ENCODE measurements at regions not wholly inside any gene's neighbourhood (a gene's known extent, or its start where the extent isn't known, plus 50 kb on each side); places are given as distances from the start of the nearest gene placed in this dataset.

GRCh38 chr10:83037653-83038052 lies 1101.7 kb upstream of the GHITM start:
- DNase-seq (ENCODE audit: low read depth): no peak

GRCh38 chr10:83038631-83039030 lies 1100.7 kb upstream of the GHITM start:
- no peak for DNase-seq (ENCODE audit: low read depth)

- no peak for DNase-seq (ENCODE audit: low read depth)
Observed at GRCh38 chr10:83045731-83046130, 1093.6 kb upstream of the GHITM start.

- DNase-seq (ENCODE audit: low read depth): no peak
Observed at GRCh38 chr10:83050815-83051214, 1088.5 kb upstream of the GHITM start.

- DNase-seq (ENCODE audit: low read depth): no peak
Observed at GRCh38 chr10:83062871-83063270, 1076.4 kb upstream of the GHITM start.

- DNase-seq (ENCODE audit: low read depth): no peak
Observed at GRCh38 chr10:83073472-83073871, 1065.8 kb upstream of the GHITM start.

GRCh38 chr10:83075016-83075814 lies 1064.1 kb upstream of the GHITM start:
- DNase-seq (ENCODE audit: low read depth): no peak

GRCh38 chr10:83075815-83076355 lies 1063.4 kb upstream of the GHITM start:
- DNase-seq (ENCODE audit: low read depth): no peak

GRCh38 chr10:83076443-83076842 lies 1062.9 kb upstream of the GHITM start:
- no peak for DNase-seq (ENCODE audit: low read depth)

- DNase-seq (ENCODE audit: low read depth): no peak
Observed at GRCh38 chr10:83078160-83078559, 1061.1 kb upstream of the GHITM start.

GRCh38 chr10:83078645-83079044 lies 1060.7 kb upstream of the GHITM start:
- DNase-seq (ENCODE audit: low read depth): no peak

- DNase-seq (ENCODE audit: low read depth): no peak
Observed at GRCh38 chr10:83083831-83084230, 1055.5 kb upstream of the GHITM start.

- no peak for DNase-seq (ENCODE audit: low read depth)
Observed at GRCh38 chr10:83089335-83089734, 1050.0 kb upstream of the GHITM start.

GRCh38 chr10:83104616-83105015 lies 1034.7 kb upstream of the GHITM start:
- no peak for DNase-seq (ENCODE audit: low read depth)

- no peak for DNase-seq (ENCODE audit: low read depth)
Observed at GRCh38 chr10:83108565-83109333, 1030.6 kb upstream of the GHITM start.

- DNase-seq (ENCODE audit: low read depth): no peak
Observed at GRCh38 chr10:83119346-83119745, 1020.0 kb upstream of the GHITM start.

- DNase-seq (ENCODE audit: low read depth): no peak
Observed at GRCh38 chr10:83122336-83122735, 1017.0 kb upstream of the GHITM start.

GRCh38 chr10:83127942-83128575 lies 1011.2 kb upstream of the GHITM start:
- DNase-seq (ENCODE audit: low read depth): no peak

GRCh38 chr10:83140811-83141210 lies 998.5 kb upstream of the GHITM start:
- DNase-seq (ENCODE audit: low read depth): no peak

- no peak for DNase-seq (ENCODE audit: low read depth)
Observed at GRCh38 chr10:83142074-83142563, 997.2 kb upstream of the GHITM start.

- DNase-seq (ENCODE audit: low read depth): no peak
Observed at GRCh38 chr10:83144461-83144860, 994.8 kb upstream of the GHITM start.

GRCh38 chr10:83153714-83154113 lies 985.6 kb upstream of the GHITM start:
- no peak for DNase-seq (ENCODE audit: low read depth)

Data from T follicular helper cell (primary cell).